IMR-90 (cell line): ENCODE measurements at regions not wholly inside any gene's neighbourhood (a gene's known extent, or its start where the extent isn't known, plus 50 kb on each side); places are given as distances from the start of the nearest gene placed in this dataset.

Source experiments
- ATAC-seq: fragments of 200-7000 bp; cut with Tn5 transposase; 2 replicates; pipeline ENCODE4 v1.9.1; 2020; ENCODE audit warnings: low read depth, mild to moderate bottlenecking, moderate library complexity
- BruUV-seq: library from RNA; stranded (reverse); fragments of 400-500 nt; replicated peaks from 2 replicates; lab custom pipeline; 2021; lab: Mats Ljungman, UMichigan
- CTCF ChIA-PET: fragments of 300-600 bp; formaldehyde crosslinking; extraction: SDS; loops from one replicate; lab custom pipeline; 2021; ENCODE audit warnings: antibody characterized with exemption; lab: Yijun Ruan, JAX
- POLR2A ChIA-PET: fragments of 300-600 bp; sonication (Branson Sonifier 250); formaldehyde crosslinking; loops from one replicate; lab custom pipeline; 2022; ENCODE audit warnings: antibody characterized with exemption; ENCODE audit not compliant: unreplicated experiment; lab: Charles Lee
- DNase-seq: peaks from one replicate; pipeline ENCODE4 v3.0.0; 2013
- H2AFZ ChIP-seq: replicated peaks from 2 replicates; pipeline ENCODE3; 2013; ENCODE audit warnings: low read length, mild to moderate bottlenecking; ENCODE audit not compliant: poor library complexity
- H2AK5ac ChIP-seq: 2 replicates; pipeline ENCODE4 v1.6.1; 2013; ENCODE audit warnings: low read depth, low read length, inconsistent platforms
- H2AK9ac ChIP-seq: replicated peaks from 2 replicates; pipeline ENCODE3; 2013; ENCODE audit warnings: mild to moderate bottlenecking, low read depth, low read length, moderate library complexity; ENCODE audit not compliant: poor library complexity
- H2BK120ac ChIP-seq: 2 replicates; pipeline ENCODE4 v1.6.1; 2013; ENCODE audit warnings: low read depth, low read length, inconsistent platforms
- H2BK15ac ChIP-seq: 3 replicates; pipeline ENCODE4 v1.6.1; 2013; ENCODE audit warnings: low read depth, low read length, inconsistent platforms
- H2BK20ac ChIP-seq: 2 replicates; pipeline ENCODE4 v1.6.1; 2013; ENCODE audit warnings: low read depth, mild to moderate bottlenecking, inconsistent platforms, low read length, moderate library complexity
- H2BK5ac ChIP-seq: 2 replicates; pipeline ENCODE4 v1.6.1; 2013; ENCODE audit warnings: mild to moderate bottlenecking, low read depth, low read length, inconsistent platforms; ENCODE audit not compliant: poor library complexity, severe bottlenecking
- H3K14ac ChIP-seq: replicated peaks from 2 replicates; pipeline ENCODE4 v1.6.1; 2013; ENCODE audit warnings: low read depth, low read length, inconsistent platforms
- H3K18ac ChIP-seq: 2 replicates; pipeline ENCODE4 v1.6.1; 2013; ENCODE audit warnings: low read depth, low read length, control low read depth
- H3K23ac ChIP-seq: 2 replicates; pipeline ENCODE4 v1.6.1; 2013; ENCODE audit warnings: low read depth, low read length, inconsistent platforms
- H3K27ac ChIP-seq: 2 replicates; pipeline ENCODE4 v1.5.1; 2013; ENCODE audit warnings: mild to moderate bottlenecking, control low read depth, low read length; ENCODE audit not compliant: insufficient read depth
- H3K27me3 ChIP-seq: 2 replicates; pipeline ENCODE4 v1.6.1; 2013; ENCODE audit warnings: low read length; ENCODE audit not compliant: control insufficient read depth, insufficient read depth
- H3K36me3 ChIP-seq: 2 replicates; pipeline ENCODE4 v1.6.1; 2013; ENCODE audit warnings: low read length, mixed read lengths; ENCODE audit not compliant: control insufficient read depth, insufficient read depth
- H3K4ac ChIP-seq: 2 replicates; pipeline ENCODE4 v1.6.1; 2013; ENCODE audit warnings: low read depth, low read length, inconsistent platforms
- H3K4me1 ChIP-seq: 2 replicates; pipeline ENCODE4 v1.6.1; 2013; ENCODE audit warnings: low read length, mixed read lengths; ENCODE audit not compliant: control insufficient read depth, insufficient read depth
- H3K4me2 ChIP-seq: 2 replicates; pipeline ENCODE4 v1.6.1; 2013; ENCODE audit warnings: low read depth, mild to moderate bottlenecking, control low read depth, low read length, moderate library complexity
- H3K4me3 ChIP-seq: 2 replicates; pipeline ENCODE4 v1.5.1; 2013; ENCODE audit warnings: low read depth, mild to moderate bottlenecking, control low read depth, low read length, moderate library complexity; ENCODE audit not compliant: insufficient read depth
- H3K56ac ChIP-seq: 2 replicates; pipeline ENCODE4 v1.6.1; 2013; ENCODE audit warnings: low read length, inconsistent platforms; ENCODE audit not compliant: insufficient read depth; ENCODE audit errors: extremely low read depth
- H3K79me1 ChIP-seq, 2 experiments: 2 replicates each; pipeline ENCODE4 v1.6.1; 2013; ENCODE audit warnings: low read length in 2 of 2, inconsistent platforms in 1 of 2, low read depth in 1 of 2
- H3K9ac ChIP-seq: 2 replicates; pipeline ENCODE4 v1.6.1; 2013; ENCODE audit warnings: low read depth, low read length, control low read depth
- H3K9me1 ChIP-seq: 2 replicates; pipeline ENCODE4 v1.6.1; 2013; ENCODE audit warnings: low read length, inconsistent platforms; ENCODE audit not compliant: insufficient read depth
- H3K9me3 ChIP-seq: 2 replicates; pipeline ENCODE4 v1.6.1; 2013; ENCODE audit warnings: low read length; ENCODE audit not compliant: control insufficient read depth, insufficient read depth
- H4K20me1 ChIP-seq: 2 replicates; pipeline ENCODE4 v1.6.1; 2013; ENCODE audit warnings: low read length, inconsistent platforms; ENCODE audit not compliant: insufficient read depth
- H4K5ac ChIP-seq: 2 replicates; pipeline ENCODE4 v1.6.1; 2013; ENCODE audit warnings: mild to moderate bottlenecking, low read depth, low read length, control low read depth
- H4K8ac ChIP-seq, 2 experiments: 2 replicates each; pipeline ENCODE4 v1.6.1; 2013; ENCODE audit warnings: low read depth in 2 of 2, low read length in 2 of 2, control low read depth in 1 of 2, inconsistent platforms in 1 of 2
- H4K91ac ChIP-seq: 2 replicates; pipeline ENCODE4 v1.6.1; 2013; ENCODE audit warnings: low read depth, low read length, inconsistent platforms; ENCODE audit not compliant: insufficient read depth
- FOS ChIP-seq: fragments of 150-350 bp; IDR thresholded peaks from 2 replicates; pipeline ENCODE4 v1.6.1; 2016; ENCODE audit warnings: low read depth, low read length
- MAFK ChIP-seq: IDR thresholded peaks from 2 replicates; pipeline ENCODE4 v1.6.1; 2012; ENCODE audit warnings: low read depth, low read length, improper control_type of control experiment
- MXI1 ChIP-seq: IDR thresholded peaks from 2 replicates; pipeline ENCODE4 v1.6.1; 2012; ENCODE audit warnings: low read depth, mild to moderate bottlenecking, low read length, moderate library complexity, borderline replicate concordance
- RCOR1 ChIP-seq: IDR thresholded peaks from 2 replicates; pipeline ENCODE4 v1.6.1; 2012; ENCODE audit warnings: mild to moderate bottlenecking, low read length, improper control_type of control experiment; ENCODE audit not compliant: insufficient replicate concordance
- USF2 ChIP-seq: fragments of 150-350 bp; IDR thresholded peaks from 2 replicates; pipeline ENCODE4 v1.6.1; 2017; ENCODE audit warnings: mild to moderate bottlenecking, antibody characterized with exemption, low read length, low read depth
- WGBS, 2 experiments: methylation state at CpG; one replicate each; pipeline versions ENCODE4 v1.1.5 to v1.1.7; 2013; ENCODE audit warnings: missing lambda C conversion rate in 2 of 2; ENCODE audit not compliant: insufficient read length in 1 of 2; ENCODE audit errors: extremely low coverage in 2 of 2; 5-methylcytosine and 5-hydroxymethylcytosine counted together
- dilution Hi-C: fragments of 300-500 bp; cut with HindIII; formaldehyde crosslinking; loops from one replicate; pipeline ENCODE4 v1.14.3; 2018; ENCODE audit warnings: low sequenced_read_pairs; ENCODE audit not compliant: unreplicated experiment
- in situ Hi-C: fragments of 300-500 bp; cut with MboI; formaldehyde crosslinking; loops from 3 replicates; pipeline ENCODE4 v1.14.3; 2019; ENCODE audit warnings: low sequenced_read_pairs, inconsistent platforms, mixed read lengths
- intact Hi-C: fragments of 100-400 bp; cut with micrococcal nuclease; formaldehyde crosslinking; loops from 2 replicates; pipeline ENCODE4 v1.10.0; 2022

- in situ Hi-C loops = no loop called here
- intact Hi-C loops = no loop called here
- CTCF ChIA-PET = no interaction called here
These were observed 1188.0 kb downstream of the CDH11 start for GRCh38 chr16:63933841-63934240.

More at GRCh38 chr16:63933841-63934240, 1188.0 kb downstream of the CDH11 start:
- no peaks in the 10 kb centered on the region for H3K36me3 ChIP-seq
- H4K91ac ChIP-seq = no peak overlapping the region
- H2BK5ac ChIP-seq = no peak overlapping the region
- TF ChIP-seq RCOR1 = no peak
- TF ChIP-seq MAFK = no peak
- TF ChIP-seq MXI1 = no peak
- no peak for TF ChIP-seq USF2
- TF ChIP-seq FOS = no peak
- H4K8ac ChIP-seq = no peak overlapping the region
- no peak overlapping the region for H2AFZ ChIP-seq
- H3K4me1 ChIP-seq = no peaks in the 10 kb centered on the region
- H3K79me1 ChIP-seq = no peaks in the 10 kb centered on the region
- no peak for ATAC-seq
- no peak overlapping the region for H2BK15ac ChIP-seq
- no peak for DNase-seq
- no peaks in the 10 kb centered on the region for H3K9me3 ChIP-seq
- H3K9me1 ChIP-seq = no peaks in the 10 kb centered on the region
- H3K23ac ChIP-seq = no peak overlapping the region
- WGBS, 2 experiments = no CpG with 5 or more reads among the region's 3 CpGs
- H3K27me3 ChIP-seq = no peaks in the 10 kb centered on the region
- no peak overlapping the region for H2AK5ac ChIP-seq
- no peak overlapping the region for H3K4ac ChIP-seq
- no peak overlapping the region for H3K4me2 ChIP-seq
- H3K18ac ChIP-seq = no peak overlapping the region
- H3K4me3 ChIP-seq = no peak overlapping the region
- no peak overlapping the region for H3K9ac ChIP-seq
- no peaks in the 10 kb centered on the region for H4K20me1 ChIP-seq
- no peak overlapping the region for H2BK120ac ChIP-seq
- no peak overlapping the region for H3K14ac ChIP-seq
- dilution Hi-C loops = no loop called here
- no peak overlapping the region for H3K27ac ChIP-seq
- POLR2A ChIA-PET = no interaction called here
- no peak overlapping the region for H3K56ac ChIP-seq
- no peak overlapping the region for H4K5ac ChIP-seq
- no peak overlapping the region for H2BK20ac ChIP-seq
- H2AK9ac ChIP-seq = no peak overlapping the region
- BruUV-seq = no TSS peak
